HG03039 (cell line): ENCODE measurements at regions not wholly inside any gene's neighbourhood (a gene's known extent, or its start where the extent isn't known, plus 50 kb on each side); places are given as distances from the start of the nearest gene placed in this dataset.
A peak's percentile ranks its signal among the peaks of the same experiment; 100 is the strongest.
"Not testable (repeated sequence)": the region's sequence is repeated elsewhere in the genome, so short reads cannot be mapped to it uniquely, and the experiment has no call there.

Experiments
- ATAC-seq: cut with Tn5 transposase; IDR thresholded peaks from one replicate; pipeline ENCODE4 v1.9.1; 2021; ENCODE audit warnings: mild to moderate bottlenecking, moderate library complexity; ENCODE audit not compliant: unreplicated experiment

DNA sequence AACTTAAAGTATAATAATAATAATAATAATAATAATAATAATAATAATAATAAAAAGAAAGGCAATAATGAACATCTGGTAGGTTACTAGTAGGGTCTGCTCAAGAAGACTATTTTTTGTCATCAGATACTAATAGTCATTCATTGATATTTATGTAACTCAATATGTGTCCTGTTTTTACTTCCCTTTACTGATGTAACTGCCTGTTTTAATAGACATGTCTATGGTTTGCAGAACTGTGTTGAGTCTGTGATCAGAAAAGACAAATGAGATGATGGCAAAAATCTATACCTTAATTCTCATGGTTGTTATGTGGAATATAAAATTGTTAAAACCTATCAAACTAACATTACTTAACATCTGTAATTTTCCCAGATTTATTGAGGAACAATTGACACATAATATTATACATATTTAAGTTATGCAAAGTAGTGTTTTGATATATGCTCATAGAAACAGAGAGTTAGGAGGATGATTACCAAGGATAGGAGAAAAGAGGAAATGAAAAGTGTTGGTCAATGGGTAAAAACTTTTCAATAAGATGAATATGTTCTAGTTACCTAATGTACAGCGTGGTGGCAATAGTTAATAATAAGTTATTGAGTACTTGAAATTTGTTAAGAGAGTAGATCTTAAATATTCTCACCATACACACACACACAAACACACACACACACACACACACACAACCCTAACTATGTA is 699.4 kb downstream of the ZPLD1 start:
- ATAC-seq, result no peak

DNA sequence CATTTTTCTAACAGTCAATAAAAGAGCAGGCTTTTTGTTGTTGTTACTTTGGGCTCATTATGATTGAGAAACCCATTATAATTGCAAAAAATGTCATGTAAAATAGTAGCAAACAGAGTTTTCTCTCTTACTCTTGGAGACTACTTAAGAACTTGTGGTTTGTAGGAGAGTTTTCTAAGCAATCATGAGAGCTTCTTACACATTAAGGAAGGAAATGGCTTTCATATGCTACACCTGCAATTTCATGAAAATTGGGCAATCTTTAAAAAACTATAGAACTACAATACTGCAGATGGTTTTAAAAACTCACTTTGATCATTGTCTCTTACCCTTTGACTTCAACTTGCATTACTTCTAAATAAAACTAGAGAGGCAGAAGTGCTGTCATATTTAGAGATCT is 701.8 kb downstream of the ZPLD1 start:
- no peak for ATAC-seq

DNA sequence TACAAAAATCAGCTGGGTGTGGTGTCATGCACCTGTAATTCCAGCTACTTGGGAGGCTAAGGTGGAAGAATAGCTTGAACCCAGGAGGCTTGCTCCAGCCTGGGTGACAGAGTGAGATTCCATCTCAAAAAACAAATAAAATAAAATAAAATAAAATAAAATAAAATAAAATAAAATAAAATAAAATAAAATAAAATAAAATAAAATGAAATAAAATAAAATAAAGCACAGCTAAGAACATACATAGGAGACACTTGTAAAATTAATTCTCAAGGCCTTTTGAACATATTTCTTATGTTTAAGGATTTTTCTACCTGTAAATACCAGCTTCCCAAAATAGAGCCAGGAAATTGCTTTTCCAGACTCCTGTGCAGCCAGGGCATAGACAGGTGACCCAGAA is 703.0 kb downstream of the ZPLD1 start:
- ATAC-seq, result no peak

DNA sequence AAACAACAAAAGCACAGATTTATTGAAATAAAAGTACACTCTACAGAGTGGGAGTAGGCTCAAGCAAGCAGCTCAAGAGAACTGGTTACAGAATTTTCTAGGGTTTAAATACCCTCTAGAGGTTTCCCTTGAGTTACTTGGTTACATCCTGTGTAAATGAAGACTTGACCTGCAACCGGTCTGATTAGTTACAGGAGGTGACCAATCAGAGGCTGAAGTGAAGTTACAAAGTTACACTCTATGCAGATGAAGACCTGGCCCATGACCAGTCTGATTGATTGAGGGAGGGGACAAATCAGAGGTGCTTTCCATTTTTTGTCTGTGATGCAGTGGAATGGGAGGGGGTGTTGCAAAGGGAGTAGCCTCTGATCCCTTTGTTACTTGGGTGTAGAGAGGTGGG is 723.4 kb downstream of the ZPLD1 start:
- no peak for ATAC-seq

DNA sequence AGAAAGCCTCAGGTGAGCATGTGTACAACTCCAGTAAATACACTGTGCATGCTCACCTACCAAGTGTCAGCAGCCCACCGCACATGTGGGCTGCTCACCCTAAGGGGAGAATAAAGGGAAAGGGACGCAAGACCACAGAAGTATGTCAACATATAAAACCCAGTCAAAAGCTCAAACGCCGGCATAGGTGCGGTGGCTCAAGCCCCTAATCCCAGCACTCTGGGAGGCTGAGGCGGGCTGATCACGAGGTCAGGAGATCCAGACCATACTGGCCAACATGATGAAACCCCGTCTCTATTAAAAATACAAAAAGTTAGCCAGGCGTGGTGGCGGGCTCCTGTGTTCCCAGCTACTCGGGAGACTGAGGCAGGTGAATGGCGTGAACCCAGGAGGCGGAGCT is 732.1 kb downstream of the ZPLD1 start:
- no peak for ATAC-seq

DNA sequence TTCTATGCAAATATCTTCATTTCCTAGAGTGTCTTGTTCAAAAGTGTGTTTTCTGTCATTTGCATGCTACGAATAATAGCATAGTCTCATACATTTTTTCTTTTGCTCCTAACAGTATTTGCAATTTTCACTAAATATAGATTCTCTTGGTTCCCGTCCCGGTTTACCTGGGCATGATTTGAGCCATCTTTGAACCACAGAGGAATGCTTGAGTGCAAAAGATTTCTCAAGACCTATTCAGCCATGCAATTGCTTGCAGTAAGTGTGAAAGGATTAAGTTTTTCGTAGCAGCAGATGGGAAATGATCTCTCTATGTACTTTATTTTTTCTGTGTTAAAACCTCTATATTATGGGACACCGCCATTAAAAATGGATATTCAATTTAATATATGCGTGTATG is 733.0 kb downstream of the ZPLD1 start:
- ATAC-seq, result no peak

DNA sequence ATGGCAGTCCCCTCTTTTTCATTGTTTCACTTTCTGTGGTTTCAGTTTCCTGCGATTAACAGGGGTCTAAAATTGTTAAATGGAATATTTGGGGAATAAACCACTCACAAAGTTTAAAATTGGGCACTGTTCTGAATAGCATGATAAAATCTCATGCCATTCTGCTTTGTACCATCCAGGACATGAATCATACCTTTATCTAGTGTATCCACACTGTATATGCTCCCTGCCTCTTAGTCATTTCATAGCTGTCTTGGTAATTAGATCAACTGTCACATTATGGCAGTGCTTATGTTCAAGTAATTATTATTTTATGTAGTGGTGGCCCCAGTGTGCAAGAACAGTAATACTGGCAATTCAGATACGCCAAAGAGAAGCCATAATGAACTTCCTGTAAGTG is 734.5 kb downstream of the ZPLD1 start:
- ATAC-seq, result no peak

DNA sequence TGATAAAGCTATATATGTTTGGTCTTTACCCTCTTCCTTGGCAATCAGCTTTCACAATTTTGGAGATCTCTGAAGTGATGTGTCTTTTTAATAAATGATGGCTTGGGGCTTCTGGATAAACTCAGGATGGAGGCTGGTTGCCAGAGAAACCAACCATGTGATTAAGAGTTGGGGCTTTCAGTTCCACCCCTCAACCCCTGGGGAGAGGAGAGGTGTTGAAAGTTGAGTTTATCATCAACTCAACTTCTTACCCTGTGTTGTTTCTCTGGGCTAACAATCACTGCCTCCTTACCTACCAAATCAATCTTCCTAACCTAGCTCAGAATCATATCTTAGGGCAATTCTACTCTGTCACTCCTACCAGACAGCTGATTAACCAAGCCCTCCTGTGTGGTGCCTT is 735.8 kb downstream of the ZPLD1 start:
- ATAC-seq, result no peak

DNA sequence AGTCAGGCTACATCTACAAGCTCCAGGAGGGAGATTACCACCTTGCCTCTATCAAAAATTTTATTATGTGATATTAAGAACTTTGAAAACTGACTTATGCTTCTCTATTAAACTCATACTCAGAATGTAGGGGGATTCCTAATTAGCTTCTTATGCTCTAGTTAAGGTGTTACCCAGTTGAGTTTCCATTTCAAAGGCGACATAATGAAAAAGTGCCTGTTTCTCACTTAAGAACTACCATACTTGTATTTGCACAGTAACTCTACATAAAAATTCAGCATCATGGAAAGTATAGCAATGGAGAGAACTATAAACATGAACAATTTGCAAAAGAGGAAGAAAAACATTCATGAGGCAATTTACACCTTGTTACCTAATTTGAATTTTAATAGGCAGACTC is 739.1 kb downstream of the ZPLD1 start:
- no peak for ATAC-seq

DNA sequence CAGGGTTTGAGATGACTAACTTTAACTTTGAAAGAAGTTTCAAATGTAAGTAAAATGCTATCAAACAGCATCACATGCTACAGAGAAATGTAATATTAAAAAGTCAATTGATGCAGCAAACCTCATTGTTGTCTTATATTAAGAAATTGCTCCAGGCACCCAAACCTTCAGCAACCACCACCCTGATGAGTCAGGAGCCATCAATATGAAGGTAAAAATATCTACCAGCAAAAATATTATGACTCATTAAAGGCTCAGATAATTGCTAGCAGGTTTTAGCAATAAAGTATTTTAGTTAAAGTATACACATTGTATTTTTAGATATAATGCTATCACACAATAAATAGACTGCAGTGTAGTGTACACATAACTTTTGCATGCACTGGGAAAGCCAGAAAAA is 746.3 kb downstream of the ZPLD1 start:
- no peak for ATAC-seq

DNA sequence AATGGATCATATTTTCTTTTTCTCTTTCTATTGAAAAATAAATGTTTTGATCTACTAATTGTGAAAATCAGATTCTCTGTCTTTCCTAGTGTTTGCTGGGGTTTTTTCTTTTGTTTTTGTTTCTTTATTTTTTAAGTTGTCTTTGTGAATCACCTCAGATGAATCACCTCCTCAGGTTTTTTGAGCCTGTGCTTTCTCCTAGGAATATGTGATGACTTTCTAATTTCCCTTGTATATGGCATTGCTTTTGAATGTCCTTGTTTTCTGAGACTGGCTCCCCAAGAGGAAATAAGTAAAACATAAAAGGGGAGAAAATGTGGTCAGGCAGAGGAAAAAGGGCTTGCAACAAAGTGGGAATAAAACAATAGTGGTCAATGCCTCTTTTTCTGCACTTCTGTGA is 750.0 kb downstream of the ZPLD1 start:
- ATAC-seq, result no peak

DNA sequence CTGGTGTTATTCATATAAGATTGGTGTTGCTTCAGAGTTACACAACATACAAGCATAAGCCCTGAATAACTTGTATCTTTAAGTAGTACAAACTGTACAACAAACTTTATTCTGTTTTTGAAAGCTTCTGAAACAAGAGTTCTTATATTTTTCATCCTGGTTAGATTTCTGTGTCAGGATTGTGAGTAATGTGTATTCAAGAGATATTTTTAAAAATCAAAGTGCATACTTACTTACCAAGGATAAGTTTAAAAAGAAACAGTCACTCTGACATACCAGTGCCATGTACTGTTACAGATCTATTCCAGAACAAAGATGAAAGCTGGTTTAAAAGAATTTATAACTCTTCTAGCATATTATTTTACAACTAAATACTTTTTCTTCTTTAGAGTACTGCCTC is 755.1 kb downstream of the ZPLD1 start:
- ATAC-seq, result no peak

DNA sequence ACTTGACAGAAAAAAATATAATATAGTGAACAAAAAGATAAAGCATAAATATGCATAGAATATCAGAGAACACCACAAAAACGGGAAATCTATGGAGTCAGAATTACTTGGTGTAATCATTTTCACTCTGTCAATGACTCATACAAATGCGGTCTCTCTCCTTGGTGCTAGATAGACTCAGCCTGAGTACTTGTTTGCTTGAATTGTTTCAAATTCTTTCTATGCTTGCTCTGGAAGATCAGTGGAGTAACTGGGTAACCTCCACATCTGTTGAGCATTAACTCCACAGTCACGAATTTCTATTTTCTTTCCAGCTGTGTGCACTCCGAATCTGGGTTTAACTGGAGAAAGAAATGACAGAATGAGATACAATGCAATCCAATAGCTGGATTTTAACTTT is 760.4 kb downstream of the ZPLD1 start:
- no peak for ATAC-seq

DNA sequence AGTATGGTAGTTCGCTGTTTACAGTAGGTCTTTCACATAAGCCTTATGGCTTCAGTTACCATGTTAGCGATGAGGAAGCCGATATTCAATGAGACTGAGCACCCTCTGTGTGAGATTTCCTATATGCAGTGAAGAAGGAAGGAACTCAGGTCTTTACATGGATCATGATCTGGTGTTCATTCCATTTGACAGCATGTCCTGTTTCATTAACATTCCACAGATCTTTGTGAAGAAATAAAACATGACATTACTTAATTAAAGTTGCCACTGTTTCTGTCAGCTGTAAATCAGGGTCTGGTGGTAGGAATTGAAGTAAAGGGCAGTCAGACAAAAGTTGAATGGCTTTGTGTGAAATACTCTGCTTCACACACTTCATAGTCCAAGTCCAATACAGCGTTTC is 768.6 kb downstream of the ZPLD1 start:
- ATAC-seq, result no peak

DNA sequence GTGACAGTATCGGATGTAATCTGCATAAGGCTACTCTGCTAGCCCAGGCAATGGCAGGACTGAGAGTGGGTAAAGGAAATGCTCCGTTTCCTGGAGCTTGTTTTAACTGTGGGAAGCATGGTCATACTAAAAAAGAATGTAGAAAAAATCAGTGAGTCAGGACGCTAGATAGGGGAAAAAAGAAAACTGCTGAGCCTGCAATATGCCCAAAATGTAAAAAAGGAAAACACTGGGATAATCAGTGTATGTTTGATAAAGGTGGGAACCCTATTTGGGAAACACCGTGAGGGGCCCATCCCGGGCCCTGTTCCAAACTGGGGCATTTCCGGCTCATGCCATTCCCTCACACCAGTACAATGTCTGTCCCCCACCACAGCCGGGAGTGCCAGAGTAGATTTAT is 775.8 kb downstream of the ZPLD1 start:
- ATAC-seq, result no peak

DNA sequence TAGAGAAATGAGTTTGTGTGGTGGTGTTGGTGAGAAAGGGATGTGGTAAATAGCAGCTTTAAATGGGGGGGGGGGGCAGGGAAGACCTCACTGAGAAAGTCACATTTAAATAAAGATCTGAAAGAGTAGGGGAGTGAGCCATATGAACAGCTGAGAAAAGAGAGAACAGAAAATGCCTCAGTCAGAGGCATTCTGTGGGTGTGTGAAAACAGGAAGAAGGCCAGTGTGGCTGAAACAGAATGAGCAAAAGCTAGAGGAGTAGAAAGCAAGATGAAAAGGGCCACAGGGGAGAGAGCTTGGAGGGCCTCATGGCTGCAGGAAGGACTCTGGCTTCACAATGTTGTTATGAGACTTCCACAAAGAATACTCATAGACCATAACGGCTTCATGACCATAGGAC is 783.3 kb downstream of the ZPLD1 start:
- ATAC-seq, result peak; percentile 100

DNA sequence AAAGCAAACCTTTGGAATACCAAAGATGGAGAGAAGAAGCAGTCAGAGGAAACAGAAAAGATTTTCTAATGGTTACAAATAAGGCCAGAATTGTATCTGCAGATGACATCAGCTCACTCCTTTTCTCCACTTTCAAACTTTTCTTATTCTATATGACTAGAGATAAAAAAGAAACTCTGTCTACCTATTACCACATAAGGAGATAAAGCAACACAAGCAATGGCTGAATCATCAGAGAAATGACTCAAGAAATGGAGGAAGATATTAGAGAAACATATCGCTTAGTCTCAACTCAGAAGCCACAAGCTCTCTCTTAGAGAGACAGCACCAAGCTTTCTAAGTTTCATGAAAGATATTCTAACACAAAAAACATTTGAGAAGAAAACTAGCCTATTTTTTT is 784.0 kb downstream of the ZPLD1 start:
- peak; percentile 22 for ATAC-seq

DNA sequence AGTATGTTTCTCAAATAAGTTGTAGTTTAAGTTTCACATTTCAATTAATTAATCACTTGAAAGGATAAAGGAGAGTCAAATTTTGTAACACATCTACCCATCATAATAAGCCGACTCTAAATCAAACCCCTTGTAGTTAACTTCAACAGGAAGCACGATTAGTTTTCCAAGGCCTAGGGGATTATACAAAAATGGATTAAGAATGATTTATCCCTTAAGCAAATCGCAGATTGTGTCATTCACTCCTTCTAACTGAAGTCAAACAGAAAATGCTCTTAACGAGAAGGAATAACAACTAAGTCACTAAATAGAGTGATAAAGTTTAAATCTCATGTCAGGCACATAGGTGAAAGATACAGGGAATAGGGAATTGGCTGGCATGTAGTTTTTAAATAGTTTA is 792.8 kb downstream of the ZPLD1 start:
- no peak for ATAC-seq

DNA sequence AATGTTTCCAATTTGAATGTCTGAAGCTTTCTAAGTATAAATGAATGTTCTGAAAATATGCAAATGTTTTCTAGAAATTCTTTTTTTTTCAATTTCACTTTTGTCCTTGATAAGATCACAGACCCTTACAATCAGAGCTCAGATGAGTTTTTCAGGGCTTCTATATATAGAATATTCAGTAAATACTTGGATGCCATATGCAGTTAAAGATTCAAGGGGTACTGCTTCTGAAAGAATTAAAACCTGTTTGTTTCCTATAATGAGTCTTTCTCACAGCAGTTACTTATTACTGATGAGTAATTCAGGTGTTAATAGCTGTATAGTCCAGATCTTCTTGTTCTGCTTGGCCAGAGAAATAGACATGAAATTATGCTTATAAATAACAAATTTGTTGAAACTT is 812.6 kb downstream of the ZPLD1 start:
- ATAC-seq, result no peak

DNA sequence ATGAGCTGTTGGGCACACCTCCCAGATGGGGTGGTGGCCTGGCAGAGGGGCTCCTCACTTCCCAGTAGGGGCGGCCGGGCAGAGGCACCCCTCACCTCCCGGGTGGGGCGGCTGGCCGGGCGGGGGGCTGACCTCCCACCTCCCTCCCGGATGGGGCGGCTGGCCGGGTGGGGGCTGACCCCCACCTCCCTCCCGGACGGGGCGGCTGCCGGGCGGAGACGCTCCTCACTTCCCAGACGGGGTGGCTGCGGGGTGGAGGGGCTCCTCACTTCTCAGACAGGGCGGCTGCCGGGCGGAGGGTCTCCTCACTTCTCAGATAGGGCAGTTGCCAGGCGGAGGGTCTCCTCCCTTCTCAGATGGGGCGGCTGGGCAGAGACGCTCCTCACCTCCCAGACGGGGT is 820.0 kb downstream of the ZPLD1 start:
- not testable (repeated sequence) for ATAC-seq

DNA sequence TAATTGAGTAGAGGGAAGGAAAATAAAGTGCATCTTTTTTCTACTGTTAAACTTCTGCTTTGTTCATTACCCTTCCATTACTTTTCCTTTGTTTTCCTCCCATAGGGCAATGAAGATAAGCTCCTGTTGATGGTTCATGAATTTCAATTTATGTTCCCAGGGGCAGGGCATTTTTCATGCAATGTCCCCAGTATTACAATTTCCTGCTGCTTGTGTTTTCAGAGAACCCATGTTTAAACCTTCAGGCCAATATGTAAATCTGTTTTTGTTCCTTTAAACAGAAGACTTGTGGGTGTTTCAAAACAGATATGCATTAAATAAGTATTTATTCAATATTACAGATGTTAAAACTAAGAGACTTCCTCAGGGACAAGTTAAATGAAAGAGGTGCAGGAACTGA is 834.5 kb downstream of the ZPLD1 start:
- ATAC-seq, result no peak

DNA sequence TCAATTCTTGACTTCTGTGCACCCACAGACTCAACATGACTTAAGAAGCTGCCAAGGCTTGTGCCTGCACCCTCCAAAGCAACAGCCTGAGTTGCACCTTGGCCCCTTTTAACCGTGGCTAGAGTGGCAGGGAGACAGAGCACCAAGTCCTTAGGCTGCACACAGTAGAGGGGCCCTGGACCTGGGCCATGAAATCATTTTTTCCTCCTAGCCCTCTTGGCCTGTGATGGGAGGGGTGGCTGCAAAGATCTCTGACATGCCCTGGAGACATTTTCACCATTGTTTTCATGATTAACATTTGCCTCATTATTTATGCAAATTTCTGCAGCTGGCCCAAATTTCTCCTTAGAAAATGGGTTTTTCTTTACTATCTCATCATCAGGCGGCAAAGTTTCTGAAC is 836.8 kb downstream of the ZPLD1 start:
- no peak for ATAC-seq

DNA sequence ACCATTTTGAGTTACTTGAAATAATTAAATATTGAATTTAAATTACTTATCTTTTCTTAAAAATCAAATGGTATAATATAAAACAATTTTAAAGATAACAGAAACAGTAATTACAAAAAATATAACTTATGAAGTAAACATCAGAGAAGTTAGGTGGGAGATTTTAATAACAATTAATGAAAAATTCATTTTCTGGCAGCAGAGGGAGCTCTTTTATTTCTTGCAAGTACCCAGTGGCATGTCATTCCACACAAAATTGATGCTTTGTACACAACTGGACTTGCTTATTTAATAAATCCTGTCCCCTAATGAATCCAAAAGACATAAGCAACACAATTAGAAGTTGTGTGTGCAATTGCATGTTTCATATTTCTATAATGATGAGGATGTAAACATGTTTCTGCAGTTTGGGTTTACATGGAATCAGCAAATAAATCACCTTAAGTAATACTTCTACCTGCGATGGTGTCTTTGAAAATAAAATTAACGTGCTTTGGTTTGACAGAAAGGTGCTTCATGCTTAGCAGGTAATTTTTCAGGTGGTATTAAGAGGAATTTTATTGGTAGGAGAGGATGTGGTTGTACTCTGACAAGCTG is 861.3 kb downstream of the ZPLD1 start:
- no peak for ATAC-seq
